Osteoblast (primary cell): ENCODE measurements at regions not wholly inside any gene's neighbourhood (a gene's known extent, or its start where the extent isn't known, plus 50 kb on each side); places are given as distances from the start of the nearest gene placed in this dataset.

Experiments used
- DNase-seq: peaks from one replicate; pipeline ENCODE4 v3.0.0; 2011; ENCODE audit warnings: low spot score, mixed read lengths; ENCODE audit not compliant: insufficient read length; ENCODE audit errors: missing footprints
- H2AFZ ChIP-seq: 2 replicates; pipeline ENCODE4 v1.6.0; 2011; ENCODE audit warnings: mild to moderate bottlenecking, low read length
- H3K27ac ChIP-seq: 2 replicates; pipeline ENCODE4 v1.5.1; 2011; ENCODE audit warnings: mild to moderate bottlenecking, low read depth, low read length, moderate library complexity
- H3K27me3 ChIP-seq: 2 replicates; pipeline ENCODE4 v1.6.0; 2012; ENCODE audit warnings: mild to moderate bottlenecking, control low read depth, inconsistent platforms, low read length, moderate library complexity; ENCODE audit not compliant: insufficient read depth
- H3K36me3 ChIP-seq: 2 replicates; pipeline ENCODE4 v1.5.1; 2011; ENCODE audit warnings: mild to moderate bottlenecking, low read length, control low read depth, moderate library complexity; ENCODE audit not compliant: insufficient read depth
- H3K4me1 ChIP-seq: 2 replicates; pipeline ENCODE4 v1.5.1; 2011; ENCODE audit warnings: mild to moderate bottlenecking, low read length, control low read depth, moderate library complexity; ENCODE audit not compliant: insufficient read depth
- H3K4me2 ChIP-seq: 2 replicates; pipeline ENCODE4 v1.6.0; 2011; ENCODE audit warnings: mild to moderate bottlenecking, low read length; ENCODE audit not compliant: insufficient read depth
- H3K4me3 ChIP-seq: fragments of 200-600 bp; sonication (generic); 3 replicates; pipeline ENCODE4 v1.5.1; 2012; ENCODE audit warnings: mild to moderate bottlenecking, low read length, inconsistent platforms; ENCODE audit not compliant: insufficient read depth
- H3K79me2 ChIP-seq: 2 replicates; pipeline ENCODE4 v1.6.0; 2012; ENCODE audit warnings: mild to moderate bottlenecking, low read length, control low read depth, inconsistent platforms; ENCODE audit not compliant: insufficient read depth
- H3K9me3 ChIP-seq: 2 replicates; pipeline ENCODE4 v1.5.1; 2011; ENCODE audit warnings: low read depth, low read length, control low read depth
- H4K20me1 ChIP-seq: 2 replicates; pipeline ENCODE4 v1.6.0; 2012; ENCODE audit warnings: mild to moderate bottlenecking, low read length, control low read depth; ENCODE audit not compliant: insufficient read depth
- CTCF ChIP-seq: IDR thresholded peaks from 2 replicates; pipeline ENCODE4 v1.5.1; 2011; ENCODE audit warnings: mild to moderate bottlenecking, low read depth, low read length, moderate library complexity; ENCODE audit errors: extremely low read depth

- TF ChIP-seq CTCF = no peak
- H3K4me1 ChIP-seq = no peaks in the 10 kb centered on the region
- H3K36me3 ChIP-seq = no peaks in the 10 kb centered on the region
- no peaks in the 10 kb centered on the region for H3K27me3 ChIP-seq
- H3K4me2 ChIP-seq = no peak overlapping the region
- peaks cover 5% of the 10 kb centered on the region for H3K9me3 ChIP-seq
- no peaks in the 10 kb centered on the region for H4K20me1 ChIP-seq
- no peaks in the 10 kb centered on the region for H3K79me2 ChIP-seq
- no peak for DNase-seq
- H3K27ac ChIP-seq = no peak overlapping the region
- no peak overlapping the region for H3K4me3 ChIP-seq
- no peak overlapping the region for H2AFZ ChIP-seq
These were observed 335.9 kb downstream of the ATP23 start for GRCh38 chr12:58277231-58277630.

- Histone ChIP-seq H3K36me3 (no peaks in the 10 kb centered on the region), H3K9me3 (no peaks in the 10 kb centered on the region), H3K4me2 (no peak overlapping the region), H3K4me3 (no peak overlapping the region), H4K20me1 (no peaks in the 10 kb centered on the region), H3K27ac (no peak overlapping the region), H3K27me3 (no peaks in the 10 kb centered on the region), H3K79me2 (no peaks in the 10 kb centered on the region), H3K4me1 (peaks cover 9% of the 10 kb centered on the region), H2AFZ (no peak overlapping the region)
- DNase-seq = no peak
- no peak for TF ChIP-seq CTCF
These were observed 342.2 kb downstream of the ATP23 start for GRCh38 chr12:58283553-58283952.

- Histone ChIP-seq H3K27me3 (no peaks in the 10 kb centered on the region), H3K79me2 (no peaks in the 10 kb centered on the region), H3K4me3 (no peak overlapping the region), H4K20me1 (no peaks in the 10 kb centered on the region), H3K4me1 (peaks cover 9% of the 10 kb centered on the region), H3K9me3 (no peaks in the 10 kb centered on the region), H3K4me2 (peak overlapping the region; percentile 15), H3K27ac (no peak overlapping the region), H3K36me3 (no peaks in the 10 kb centered on the region), H2AFZ (peak overlapping the region; percentile 60)
- TF ChIP-seq CTCF = no peak
- no peak for DNase-seq
These were observed 344.2 kb downstream of the ATP23 start for GRCh38 chr12:58285551-58285950.

- Histone ChIP-seq H4K20me1 (no peaks in the 10 kb centered on the region), H3K79me2 (no peaks in the 10 kb centered on the region), H3K4me3 (no peak overlapping the region), H3K36me3 (no peaks in the 10 kb centered on the region), H3K4me1 (peaks cover 9% of the 10 kb centered on the region), H3K27me3 (no peaks in the 10 kb centered on the region), H3K27ac (no peak overlapping the region), H2AFZ (no peak overlapping the region), H3K4me2 (no peak overlapping the region), H3K9me3 (no peaks in the 10 kb centered on the region)
- TF ChIP-seq CTCF = no peak
- no peak for DNase-seq
These were observed 345.0 kb downstream of the ATP23 start for GRCh38 chr12:58286353-58286752.
